Skeletal muscle tissue (tissue), 3 donors: ENCODE measurements at regions not wholly inside any gene's neighbourhood (a gene's known extent, or its start where the extent isn't known, plus 50 kb on each side); places are given as distances from the start of the nearest gene placed in this dataset.

ENCODE experiments used
- H3K27ac ChIP-seq: one replicate; pipeline ENCODE4 v1.7.0; 2013; ENCODE audit warnings: mild to moderate bottlenecking, low read depth, low read length, inconsistent platforms
- H3K27me3 ChIP-seq, 3 donors: one replicate each; pipeline ENCODE4 v1.7.0; 2013; ENCODE audit warnings: low read length in 3 of 3; ENCODE audit not compliant: control insufficient read depth in 3 of 3, insufficient read depth in 3 of 3
- H3K36me3 ChIP-seq, 3 donors: one replicate each; pipeline ENCODE4 v1.7.0; 2013; ENCODE audit warnings: low read length in 3 of 3; ENCODE audit not compliant: control insufficient read depth in 3 of 3, insufficient read depth in 3 of 3
- H3K4me1 ChIP-seq, 3 donors: one replicate each; pipeline ENCODE4 v1.7.0; 2013; ENCODE audit warnings: low read length in 3 of 3, mild to moderate bottlenecking in 3 of 3; ENCODE audit not compliant: control insufficient read depth in 3 of 3, insufficient read depth in 3 of 3
- H3K4me3 ChIP-seq, 3 donors: one replicate each; pipeline ENCODE4 v1.7.0; 2013; ENCODE audit warnings: low read length in 3 of 3
- H3K9ac ChIP-seq, 3 donors: one replicate each; pipeline ENCODE4 v1.7.0; 2013; ENCODE audit warnings: low read length in 3 of 3, mild to moderate bottlenecking in 3 of 3, moderate library complexity in 2 of 3, low read depth in 1 of 3
- H3K9me3 ChIP-seq, 3 donors: one replicate each; pipeline ENCODE4 v1.7.0; 2013; ENCODE audit warnings: low read length in 3 of 3; ENCODE audit not compliant: control insufficient read depth in 3 of 3
- donor health status: Osteomylitis.

DNA sequence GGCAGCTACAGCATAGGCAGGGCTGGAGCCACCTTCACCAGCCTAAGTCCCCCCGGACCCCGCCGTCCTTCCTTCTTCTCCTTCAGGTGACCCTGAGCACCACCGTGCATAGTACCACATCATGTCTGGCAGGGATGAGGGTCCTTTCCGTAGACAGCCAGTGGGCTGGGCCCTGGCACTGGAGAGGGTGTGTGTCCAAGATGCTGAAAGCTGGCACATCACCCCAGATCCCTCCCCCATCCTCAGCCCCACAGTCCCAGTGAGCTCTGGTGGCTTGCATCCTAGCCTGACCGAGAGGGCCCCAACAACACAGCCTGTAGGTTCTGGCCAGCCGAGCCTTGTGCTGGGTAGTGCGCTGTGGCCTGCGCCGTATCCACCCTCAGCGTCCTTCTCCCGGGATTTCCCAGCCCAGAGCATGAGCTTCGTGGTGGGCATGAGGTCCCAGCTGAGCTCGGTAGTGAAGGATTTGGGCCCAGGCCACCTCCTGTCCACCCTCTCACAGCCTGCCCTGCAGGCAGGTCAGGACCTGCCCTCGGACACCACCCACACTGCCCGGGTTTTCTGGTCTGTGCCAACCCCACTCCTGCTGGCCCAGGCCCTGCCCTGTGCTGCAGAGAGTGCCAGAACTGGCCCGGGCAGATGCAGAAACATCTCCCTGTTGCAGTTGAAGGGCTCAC, 1124.3 kb downstream of the BRD1 start:
- Histone ChIP-seq H3K27me3 (peaks cover 2 to 31% (median 3%) of the 10 kb centered on the region in 3 donors), H3K4me1 (no peaks in the 10 kb centered on the region), H3K27ac (no peak overlapping the region), H3K9ac (no peak overlapping the region), H3K4me3 (no peak overlapping the region), H3K36me3 (no peaks in the 10 kb centered on the region), H3K9me3 (no peaks in the 10 kb centered on the region)

DNA sequence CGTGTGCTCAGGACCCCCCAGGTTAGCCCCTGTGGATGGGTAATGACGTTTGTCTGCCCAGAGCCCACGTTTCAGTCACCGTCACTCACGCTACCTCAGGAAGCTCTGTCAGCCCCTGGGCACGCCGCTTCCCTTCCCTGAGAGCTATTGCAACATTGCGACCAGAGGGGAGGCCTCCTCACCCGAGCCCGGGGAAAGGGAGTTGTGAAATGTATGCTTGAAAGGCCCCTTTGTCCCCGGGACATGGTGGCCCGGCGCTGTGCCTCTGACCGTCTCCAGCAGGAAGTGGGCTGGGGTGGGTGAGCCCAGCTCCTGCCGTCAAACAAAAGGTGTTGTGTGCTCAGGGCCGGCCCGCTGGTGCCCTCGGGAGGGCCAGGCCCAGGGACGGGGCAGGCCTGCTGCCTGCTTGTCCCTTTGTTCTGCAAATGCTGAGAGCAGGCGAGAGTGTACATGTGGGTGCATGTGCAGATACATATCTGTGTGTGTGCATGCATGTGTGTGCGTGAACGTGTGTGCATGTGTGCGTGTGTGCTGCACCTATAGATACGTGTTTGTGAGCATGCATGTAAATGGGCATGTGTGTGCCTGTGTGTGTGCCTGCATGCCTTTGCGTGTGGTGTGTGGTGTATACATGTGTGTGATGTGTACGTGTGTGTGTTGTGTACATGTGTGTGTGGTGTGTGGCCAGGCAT, 1125.0 kb downstream of the BRD1 start:
- Histone ChIP-seq H3K9me3 (no peaks in the 10 kb centered on the region), H3K36me3 (no peaks in the 10 kb centered on the region), H3K4me3 (no peak overlapping the region), H3K27ac (no peak overlapping the region), H3K4me1 (no peaks in the 10 kb centered on the region), H3K27me3 (peaks cover 2 to 29% (median 3%) of the 10 kb centered on the region in 3 donors), H3K9ac (no peak overlapping the region)

DNA sequence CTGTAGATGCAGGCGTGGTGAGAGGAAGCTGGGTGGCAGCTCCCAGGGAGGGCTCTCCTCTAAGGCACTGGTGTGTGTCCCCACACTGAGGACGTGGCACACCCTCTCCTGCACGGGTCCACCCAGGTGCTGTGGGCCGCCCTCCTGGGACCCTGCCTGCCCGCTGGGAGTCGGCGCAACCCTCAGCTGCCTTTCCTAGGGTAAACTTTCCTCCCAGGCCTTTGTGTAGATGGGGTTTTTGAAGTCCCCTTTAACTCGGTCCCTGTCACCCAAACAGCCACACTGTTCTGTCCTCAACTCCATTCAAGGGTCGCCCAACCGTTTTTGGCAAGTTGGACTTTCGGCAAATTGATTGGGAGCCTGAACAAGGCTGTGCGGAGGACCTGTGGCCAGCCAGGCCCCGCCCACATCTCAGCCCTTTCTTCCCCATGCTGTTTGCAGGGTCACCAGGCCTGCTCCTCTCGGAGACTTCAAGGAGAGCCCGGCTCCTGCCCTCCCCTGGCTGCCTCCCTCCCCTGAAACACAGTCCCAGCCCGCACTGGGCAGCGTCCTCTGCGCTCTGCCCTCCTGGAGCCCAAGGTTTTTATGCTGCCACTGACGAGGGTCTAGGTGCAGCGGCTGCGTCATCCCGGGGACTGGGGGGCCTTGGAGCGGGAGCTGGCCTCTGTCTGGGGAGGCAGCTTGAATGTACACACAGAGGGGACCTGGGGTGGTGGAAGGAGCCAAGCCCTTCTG, 1126.2 kb downstream of the BRD1 start:
- Histone ChIP-seq H3K27ac (no peak overlapping the region), H3K27me3 (peaks cover 2 to 28% (median 3%) of the 10 kb centered on the region in 3 donors), H3K36me3 (no peaks in the 10 kb centered on the region), H3K9me3 (no peaks in the 10 kb centered on the region), H3K9ac (no peak overlapping the region), H3K4me3 (no peak overlapping the region), H3K4me1 (no peaks in the 10 kb centered on the region)

DNA sequence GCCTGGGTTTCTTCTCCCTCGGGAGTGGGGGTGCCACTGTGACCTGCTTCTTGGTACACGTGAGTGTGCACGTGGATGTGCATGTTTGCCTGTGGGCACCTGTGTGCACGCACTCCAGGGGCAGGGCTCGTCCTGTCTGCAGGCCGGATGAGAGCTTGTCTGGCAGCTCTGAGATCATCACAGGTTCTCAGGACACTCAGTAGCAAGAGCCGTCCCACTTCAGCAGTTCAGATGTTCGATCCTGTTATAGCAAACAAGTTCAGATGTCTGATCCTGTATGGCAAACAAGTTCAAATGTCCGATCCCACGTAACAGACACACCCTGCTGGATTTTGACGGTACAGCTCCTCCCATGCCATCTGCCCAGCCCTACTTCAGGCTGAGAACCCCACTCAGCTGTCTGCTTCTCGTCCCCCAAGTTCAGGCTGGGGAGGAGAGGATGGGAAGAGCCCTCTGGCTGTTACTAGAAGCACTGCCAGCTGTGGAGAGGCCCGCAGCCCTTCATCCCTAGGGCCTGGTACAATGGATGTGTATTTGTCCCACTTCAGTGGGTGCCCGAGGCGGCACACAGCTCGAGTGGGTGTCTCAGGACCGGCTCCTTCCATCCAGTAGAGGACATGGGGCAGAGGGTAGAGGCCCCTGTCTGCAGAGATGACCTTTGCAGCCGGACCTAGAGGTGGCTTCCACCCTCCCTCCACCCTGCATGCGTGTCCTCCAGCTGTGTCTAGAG, 1126.9 kb downstream of the BRD1 start:
- Histone ChIP-seq H3K27ac (no peak overlapping the region), H3K9ac (no peak overlapping the region), H3K27me3 (peaks cover 2 to 23% (median 3%) of the 10 kb centered on the region in 3 donors), H3K36me3 (no peaks in the 10 kb centered on the region), H3K4me1 (no peaks in the 10 kb centered on the region), H3K9me3 (no peaks in the 10 kb centered on the region), H3K4me3 (no peak overlapping the region)

DNA sequence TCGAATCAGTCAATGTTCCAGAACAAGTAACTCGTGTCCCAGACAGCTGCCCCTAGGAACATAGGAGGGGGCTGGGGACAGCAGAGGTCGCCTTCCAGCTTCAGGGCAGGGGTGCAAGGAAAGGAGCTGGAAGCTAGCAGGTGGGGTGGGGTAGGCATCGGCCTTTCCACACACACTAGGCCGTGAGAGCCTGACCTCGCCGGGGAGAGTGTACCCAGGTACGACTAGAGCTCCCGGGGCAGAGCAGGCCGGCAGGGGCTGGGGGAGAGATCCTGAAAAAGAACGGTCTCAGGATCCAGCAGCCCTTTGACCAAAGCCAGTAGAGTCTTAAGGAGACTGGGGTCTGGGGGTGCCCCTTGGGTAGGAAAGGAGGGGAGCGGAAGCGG, 1127.5 kb downstream of the BRD1 start:
- no peaks in the 10 kb centered on the region for H3K9me3 ChIP-seq
- H3K9ac ChIP-seq, result no peak overlapping the region

DNA sequence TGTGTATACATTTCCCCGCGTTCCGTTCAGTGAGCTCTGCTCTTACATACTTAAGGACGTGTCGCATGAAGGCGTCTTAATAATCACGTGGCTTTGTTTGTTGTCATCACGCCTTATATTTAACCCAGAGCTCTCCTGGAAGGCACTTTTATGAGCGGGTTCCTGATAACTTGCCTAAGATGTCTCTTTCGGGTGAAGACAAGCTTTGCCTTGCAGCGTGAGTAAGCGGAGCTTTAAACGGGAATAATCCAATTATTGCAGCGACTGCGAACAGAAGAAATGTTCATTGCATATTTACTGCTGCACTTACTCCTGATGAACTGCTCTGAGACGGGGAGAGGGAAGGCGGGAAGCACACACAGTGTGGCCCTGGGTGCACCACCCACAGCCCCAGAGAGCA, 1128.2 kb downstream of the BRD1 start:
- H3K27ac ChIP-seq, result no peak overlapping the region
- H3K27me3 ChIP-seq, result peaks cover 0 to 20% (median 3%) of the 10 kb centered on the region in 3 donors
- no peak overlapping the region for H3K9ac ChIP-seq
- no peaks in the 10 kb centered on the region for H3K36me3 ChIP-seq
- H3K9me3 ChIP-seq, result no peaks in the 10 kb centered on the region
- H3K4me1 ChIP-seq, result no peaks in the 10 kb centered on the region
- H3K4me3 ChIP-seq, result no peak overlapping the region

More for the DNA sequence above, 1127.5 kb downstream of the BRD1 start:
- H3K4me1 ChIP-seq, result no peaks in the 10 kb centered on the region
- no peaks in the 10 kb centered on the region for H3K36me3 ChIP-seq
- H3K4me3 ChIP-seq, result no peak overlapping the region
- no peak overlapping the region for H3K27ac ChIP-seq
- peaks cover under 1 to 20% (median 3%) of the 10 kb centered on the region in 3 donors for H3K27me3 ChIP-seq

DNA sequence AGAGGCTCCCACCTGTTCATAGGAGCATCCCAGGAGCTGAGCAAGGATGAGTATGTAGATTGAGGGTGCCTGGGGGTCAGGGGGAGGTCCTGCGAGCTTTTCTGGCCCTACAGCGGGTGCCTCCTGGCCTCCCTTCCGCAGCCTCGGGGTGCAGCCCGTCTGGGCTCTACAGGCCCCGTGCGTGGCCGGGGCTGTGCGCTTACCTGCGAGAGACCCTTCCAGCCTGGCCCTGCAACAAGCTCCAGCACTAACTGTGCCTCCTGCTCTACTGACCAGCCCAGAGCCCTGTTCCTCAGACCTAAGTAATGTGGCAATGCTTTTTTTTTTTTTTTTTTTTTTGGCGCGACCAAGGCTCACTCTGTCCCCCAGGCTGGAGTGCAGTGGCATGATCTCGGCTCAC, 1129.1 kb downstream of the BRD1 start:
- no peak overlapping the region for H3K9ac ChIP-seq
- no peak overlapping the region for H3K27ac ChIP-seq
- no peaks in the 10 kb centered on the region for H3K9me3 ChIP-seq
- H3K4me3 ChIP-seq, result no peak overlapping the region
- H3K4me1 ChIP-seq, result no peaks in the 10 kb centered on the region
- peaks cover 0 to 20% (median 0%) of the 10 kb centered on the region in 3 donors for H3K27me3 ChIP-seq
- H3K36me3 ChIP-seq, result no peaks in the 10 kb centered on the region

DNA sequence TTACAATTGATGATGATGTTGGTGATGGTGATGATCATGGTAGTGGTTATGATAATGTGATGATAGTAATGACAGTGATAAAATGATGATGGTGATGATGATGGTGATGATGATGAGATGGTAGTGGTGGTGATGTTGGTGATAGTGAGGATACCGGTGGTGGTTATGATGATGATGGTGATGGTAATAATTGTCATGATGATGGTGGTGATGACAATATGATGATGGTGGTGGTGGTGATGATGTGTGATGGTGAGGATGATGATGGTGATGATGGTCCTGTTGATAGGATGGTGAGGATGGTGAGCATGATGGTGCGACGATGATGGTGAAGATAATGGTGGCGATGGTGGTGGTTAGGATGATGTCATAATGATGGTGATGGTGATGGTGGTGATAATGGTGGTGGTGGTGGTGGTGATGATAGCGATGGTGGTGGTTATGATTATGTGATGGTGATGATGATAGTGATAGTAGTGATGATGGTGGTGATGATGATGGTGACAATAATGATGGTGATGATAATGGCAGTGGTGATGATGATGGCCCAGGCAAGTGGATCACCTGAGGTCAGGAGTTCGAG, 1129.9 kb downstream of the BRD1 start:
- H3K36me3 ChIP-seq, result no peaks in the 10 kb centered on the region
- no peak overlapping the region for H3K4me3 ChIP-seq
- no peak overlapping the region for H3K9ac ChIP-seq
- no peaks in the 10 kb centered on the region for H3K4me1 ChIP-seq
- H3K27ac ChIP-seq, result no peak overlapping the region
- no peaks in the 10 kb centered on the region for H3K9me3 ChIP-seq
- H3K27me3 ChIP-seq, result peaks cover 0 to 14% (median 0%) of the 10 kb centered on the region in 3 donors

DNA sequence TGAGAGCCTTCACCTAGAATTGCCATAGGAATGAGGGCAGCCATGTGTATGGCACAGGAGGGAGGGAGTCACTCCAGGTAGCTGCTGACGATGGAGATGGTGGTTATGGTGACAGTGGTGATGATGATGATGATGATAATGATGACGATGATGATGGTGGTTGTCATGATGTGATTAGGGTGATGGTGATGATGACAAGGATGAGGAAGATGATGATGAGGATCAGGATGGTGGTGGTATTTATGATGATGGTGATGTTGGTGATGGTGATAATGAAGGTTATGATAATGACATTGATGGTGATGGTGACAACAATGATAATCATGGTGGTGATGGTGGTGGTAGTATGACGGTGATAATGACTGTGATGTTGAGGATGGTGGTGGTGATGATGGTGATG, 1130.5 kb downstream of the BRD1 start:
- Histone ChIP-seq H3K27ac (no peak overlapping the region), H3K27me3 (peaks cover 0 to 8% (median 0%) of the 10 kb centered on the region in 3 donors), H3K9me3 (no peaks in the 10 kb centered on the region), H3K36me3 (no peaks in the 10 kb centered on the region), H3K9ac (no peak overlapping the region), H3K4me3 (no peak overlapping the region), H3K4me1 (no peaks in the 10 kb centered on the region)
